HEK293 (cell line): ENCODE measurements at regions not wholly inside any gene's neighbourhood (a gene's known extent, or its start where the extent isn't known, plus 50 kb on each side); places are given as distances from the start of the nearest gene placed in this dataset.

ENCODE experiments used
- CTCF ChIA-PET: fragments of 350-600 bp; formaldehyde crosslinking; extraction: SDS; loops from one replicate; lab custom pipeline; 2021; ENCODE audit warnings: antibody characterized with exemption; lab: Yijun Ruan, JAX
- POLR2A ChIA-PET: fragments of 300-600 bp; formaldehyde crosslinking; extraction: SDS; loops from one replicate; lab custom pipeline; 2020; ENCODE audit warnings: antibody characterized with exemption, inconsistent platforms; lab: Yijun Ruan, JAX
- H3K27ac ChIP-seq: fragments of 200-500 bp; sonication (Bioruptor generic); 2 replicates; pipeline ENCODE4 v1.5.1; 2014; ENCODE audit warnings: low read depth, low read length, control low read depth, inconsistent platforms; ENCODE audit errors: extremely low read depth
- H3K36me3 ChIP-seq, 2 experiments: fragments of 200-500 bp in 1 of 2; sonication (Bioruptor generic) in 1 of 2; 1 replicate in 1 of 2; 2 replicates in 1 of 2; pipeline ENCODE4 v1.5.1; 2014 to 2017; ENCODE audit warnings: inconsistent platforms in 2 of 2, low read length in 2 of 2; ENCODE audit not compliant: control insufficient read depth in 2 of 2, insufficient read depth in 1 of 2
- H3K4me1 ChIP-seq: fragments of 200-500 bp; sonication (Bioruptor generic); 2 replicates; pipeline ENCODE4 v1.5.1; 2014; ENCODE audit warnings: mild to moderate bottlenecking, low read length, inconsistent platforms; ENCODE audit not compliant: control insufficient read depth, insufficient read depth
- H3K4me3 ChIP-seq: 2 replicates; pipeline ENCODE4 v1.5.1; 2011; ENCODE audit warnings: low read depth, mild to moderate bottlenecking, control low read depth, low read length, moderate library complexity
- H3K9me3 ChIP-seq: fragments of 200-500 bp; sonication (Bioruptor generic); 2 replicates; pipeline ENCODE4 v1.5.1; 2014; ENCODE audit warnings: low read depth, low read length, inconsistent platforms; ENCODE audit not compliant: control insufficient read depth, insufficient read depth
- ELK4 ChIP-seq: IDR thresholded peaks from 2 replicates; pipeline ENCODE4 v1.6.1; 2011; ENCODE audit warnings: mild to moderate bottlenecking, low read depth, low read length, borderline replicate concordance
- KLF10 ChIP-seq: fragments of 450-650 bp; IDR thresholded peaks from 2 replicates; pipeline ENCODE4 v1.5.1; 2018; ENCODE audit warnings: missing biosample characterization, mild to moderate bottlenecking, missing genetic modification characterization
- KLF9 ChIP-seq: fragments of 450-650 bp; formaldehyde crosslinking; IDR thresholded peaks from 2 replicates; pipeline ENCODE4 v1.5.1; 2016; ENCODE audit warnings: missing biosample characterization, missing genetic modification characterization, low read depth
- PRDM2 ChIP-seq: fragments of 450-650 bp; formaldehyde crosslinking; IDR thresholded peaks from 2 replicates; pipeline ENCODE4 v1.5.1; 2016; ENCODE audit warnings: missing biosample characterization, missing genetic modification characterization, borderline replicate concordance
- SP7 ChIP-seq: fragments of 450-650 bp; formaldehyde crosslinking; IDR thresholded peaks from 2 replicates; pipeline ENCODE4 v1.5.1; 2016; ENCODE audit warnings: missing biosample characterization, missing genetic modification characterization
- TRIM28 ChIP-seq: IDR thresholded peaks from 2 replicates; pipeline ENCODE4 v1.6.1; 2011; ENCODE audit warnings: low read length, control low read depth, borderline replicate concordance
- ZBTB11 ChIP-seq: fragments of 450-650 bp; formaldehyde crosslinking; conservative IDR thresholded peaks from 2 replicates; pipeline ENCODE4 v1.5.1; 2016; ENCODE audit warnings: low read depth, missing biosample characterization, missing genetic modification characterization
- ZNF10 ChIP-seq: fragments of 450-650 bp; formaldehyde crosslinking; IDR thresholded peaks from 2 replicates; pipeline ENCODE4 v1.5.1; 2017; ENCODE audit warnings: missing biosample characterization, missing genetic modification characterization
- ZNF16 ChIP-seq: fragments of 450-650 bp; formaldehyde crosslinking; IDR thresholded peaks from 2 replicates; pipeline ENCODE4 v1.5.1; 2016; ENCODE audit warnings: low read depth, missing biosample characterization, missing genetic modification characterization
- ZNF311 ChIP-seq: fragments of 450-650 bp; formaldehyde crosslinking; IDR thresholded peaks from 2 replicates; pipeline ENCODE4 v1.5.1; 2017; ENCODE audit warnings: missing biosample characterization, missing genetic modification characterization, borderline replicate concordance
- ZNF423 ChIP-seq: fragments of 450-650 bp; formaldehyde crosslinking; IDR thresholded peaks from 2 replicates; pipeline ENCODE4 v1.5.1; 2016; ENCODE audit warnings: missing biosample characterization, missing genetic modification characterization
- ZNF48 ChIP-seq: fragments of 450-650 bp; formaldehyde crosslinking; IDR thresholded peaks from 2 replicates; pipeline ENCODE4 v1.5.1; 2016; ENCODE audit warnings: missing biosample characterization, missing genetic modification characterization
- ZNF623 ChIP-seq: fragments of 450-650 bp; formaldehyde crosslinking; IDR thresholded peaks from 2 replicates; pipeline ENCODE4 v1.5.1; 2016; ENCODE audit warnings: missing biosample characterization, missing genetic modification characterization
- ZNF654 ChIP-seq: fragments of 450-650 bp; formaldehyde crosslinking; IDR thresholded peaks from 2 replicates; pipeline ENCODE4 v1.5.1; 2016; ENCODE audit warnings: low read depth, missing biosample characterization, missing genetic modification characterization
- ZNF776 ChIP-seq: fragments of 450-650 bp; formaldehyde crosslinking; IDR thresholded peaks from 2 replicates; pipeline ENCODE4 v1.5.0; 2017; ENCODE audit warnings: missing biosample characterization, missing genetic modification characterization, borderline replicate concordance
- ZNF785 ChIP-seq: fragments of 450-650 bp; formaldehyde crosslinking; IDR thresholded peaks from 2 replicates; pipeline ENCODE4 v1.5.1; 2016; ENCODE audit warnings: missing biosample characterization, missing genetic modification characterization

GRCh38 chr3:99534951-99535704 is 103.3 kb upstream of the COL8A1 start:
- no peak overlapping the region for H3K27ac ChIP-seq
- no peak overlapping the region for H3K4me3 ChIP-seq
- ChIA-PET POLR2A (no interaction called here), CTCF (no interaction called here)
- TF ChIP-seq ZNF623 (tag by site-specific recombination), result peak; percentile 51
- no peak for TF ChIP-seq SP7 (tag by site-specific recombination)
- H3K36me3 ChIP-seq, result no peaks in the 10 kb centered on the region
- no peaks in the 10 kb centered on the region for H3K4me1 ChIP-seq
- no peaks in the 10 kb centered on the region for H3K9me3 ChIP-seq

- Histone ChIP-seq H3K36me3 (no peaks in the 10 kb centered on the region), H3K4me3 (no peak overlapping the region), H3K4me1 (no peaks in the 10 kb centered on the region), H3K27ac (no peak overlapping the region), H3K9me3 (no peaks in the 10 kb centered on the region)
- ChIA-PET POLR2A (no interaction called here), CTCF (interaction anchor here (0.6 to 1.2 kb wide), 8 partner anchors 17 to 1793 kb away, joined by 3 to 8 read pairs (median 3); no protein-coding TSS in a partner anchor)
- TF ChIP-seq TRIM28 (0 out of 2 replicates have a peak, but pooled peaks have one; percentile 48), ZNF654 (tag by site-specific recombination) (peak; percentile 50), ZNF423 (tag by site-specific recombination) (no peak), ZNF16 (tag by site-specific recombination) (no peak)
Observed at GRCh38 chr3:99532246-99532645, 106.1 kb upstream of the COL8A1 start.

- POLR2A ChIA-PET, result no interaction called here
- Histone ChIP-seq H3K36me3 (no peaks in the 10 kb centered on the region), H3K9me3 (no peaks in the 10 kb centered on the region), H3K27ac (no peak overlapping the region), H3K4me1 (no peaks in the 10 kb centered on the region), H3K4me3 (no peak overlapping the region)
- CTCF ChIA-PET, result interaction anchor here (0.6 to 1.1 kb wide), 2 partner anchors 30 to 225 kb away, joined by 3 read pairs; no protein-coding TSS in a partner anchor
- TF ChIP-seq PRDM2, result no peak
- TF ChIP-seq ELK4, result no peak
- TF ChIP-seq ZNF10 (tag by site-specific recombination), result no peak
- TF ChIP-seq KLF9 (tag by site-specific recombination), result no peak
- no peak for TF ChIP-seq ZNF785
- TF ChIP-seq ZNF48 (tag by site-specific recombination), result no peak
- TF ChIP-seq ZBTB11 (tag by site-specific recombination), result no peak
- no peak for TF ChIP-seq ZNF311 (tag by site-specific recombination)
- no peak for TF ChIP-seq ZNF776
- no peak for TF ChIP-seq KLF10 (tag by site-specific recombination)
Observed at GRCh38 chr3:99529265-99529664, 109.1 kb upstream of the COL8A1 start.
